PFSK-1 (cell line): ENCODE measurements at regions not wholly inside any gene's neighbourhood (a gene's known extent, or its start where the extent isn't known, plus 50 kb on each side); places are given as distances from the start of the nearest gene placed in this dataset.

Experiments
- FOXP2 ChIP-seq: optimal IDR thresholded peaks from 2 replicates; pipeline ENCODE3; 2011; ENCODE audit warnings: borderline replicate concordance, control low read depth, inconsistent platforms; ENCODE audit not compliant: insufficient read depth; ENCODE audit errors: extremely low read length, extremely low read depth
- POLR2AphosphoS5 ChIP-seq: IDR thresholded peaks from 2 replicates; pipeline ENCODE4 v1.6.1; 2012; ENCODE audit warnings: low read depth, mild to moderate bottlenecking, control low read depth, low read length, moderate library complexity
- SIN3A ChIP-seq: IDR thresholded peaks from 2 replicates; pipeline ENCODE4 v1.6.1; 2012; ENCODE audit warnings: mild to moderate bottlenecking, low read length, moderate library complexity, borderline replicate concordance; ENCODE audit not compliant: insufficient read depth
- TAF1 ChIP-seq: IDR thresholded peaks from 2 replicates; pipeline ENCODE4 v1.6.1; 2012; ENCODE audit warnings: low read length, control low read depth, borderline replicate concordance; ENCODE audit not compliant: insufficient read depth
- TF ChIP-seq, protein P1 (sequence below), 2 experiments: IDR thresholded peaks; 2 replicates each; pipeline versions ENCODE4 v1.6.1 to v1.8.0; 2011 to 2012; ENCODE audit warnings: low read depth in 2 of 2, low read length in 2 of 2, control low read depth in 1 of 2, inconsistent platforms in 1 of 2, mild to moderate bottlenecking in 1 of 2, moderate library complexity in 1 of 2; ENCODE audit not compliant: insufficient read depth in 1 of 2

DNA sequence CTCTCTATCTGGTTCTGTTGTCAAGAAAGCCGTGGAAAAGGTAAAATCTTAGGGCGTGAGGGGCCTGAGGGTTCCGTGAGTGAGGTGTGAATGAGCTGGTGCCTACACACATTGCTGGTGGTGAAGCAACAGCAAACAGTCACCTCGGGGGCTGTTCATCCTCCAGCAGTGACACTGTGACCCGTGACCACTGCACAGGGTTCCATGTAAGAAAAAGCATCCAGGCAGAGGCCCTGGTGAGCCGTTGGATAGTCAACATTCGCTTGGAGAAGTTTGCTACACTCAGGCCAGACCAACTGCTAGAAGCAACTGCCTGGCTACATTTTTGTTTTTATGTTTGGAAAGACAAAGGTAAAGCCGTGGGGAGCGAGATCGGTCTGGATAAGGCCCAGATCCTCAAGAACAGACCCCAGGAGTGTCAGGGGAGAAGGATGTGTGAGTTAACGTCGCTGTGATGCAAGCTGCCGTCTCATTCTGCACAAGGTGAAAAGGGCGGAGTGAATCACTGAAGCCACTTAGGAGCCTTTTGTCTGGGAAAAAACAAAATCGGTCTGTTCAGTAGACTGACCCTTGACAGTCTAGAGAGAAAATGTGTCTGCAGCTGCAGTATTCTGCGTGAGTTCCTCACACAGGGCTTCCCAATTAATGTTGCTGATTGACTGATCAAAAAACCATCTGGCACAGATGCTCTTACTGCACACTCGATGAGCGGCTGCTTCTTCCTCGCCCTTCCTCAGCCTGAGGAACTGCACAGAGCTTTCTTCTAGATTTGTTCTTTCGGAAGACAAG is 404.0 kb downstream of the SMOC2 start:
- TF ChIP-seq TAF1 (no peak), SIN3A (no peak), FOXP2 (no peak), POLR2AphosphoS5 (no peak)
- TF ChIP-seq, protein P1, sequence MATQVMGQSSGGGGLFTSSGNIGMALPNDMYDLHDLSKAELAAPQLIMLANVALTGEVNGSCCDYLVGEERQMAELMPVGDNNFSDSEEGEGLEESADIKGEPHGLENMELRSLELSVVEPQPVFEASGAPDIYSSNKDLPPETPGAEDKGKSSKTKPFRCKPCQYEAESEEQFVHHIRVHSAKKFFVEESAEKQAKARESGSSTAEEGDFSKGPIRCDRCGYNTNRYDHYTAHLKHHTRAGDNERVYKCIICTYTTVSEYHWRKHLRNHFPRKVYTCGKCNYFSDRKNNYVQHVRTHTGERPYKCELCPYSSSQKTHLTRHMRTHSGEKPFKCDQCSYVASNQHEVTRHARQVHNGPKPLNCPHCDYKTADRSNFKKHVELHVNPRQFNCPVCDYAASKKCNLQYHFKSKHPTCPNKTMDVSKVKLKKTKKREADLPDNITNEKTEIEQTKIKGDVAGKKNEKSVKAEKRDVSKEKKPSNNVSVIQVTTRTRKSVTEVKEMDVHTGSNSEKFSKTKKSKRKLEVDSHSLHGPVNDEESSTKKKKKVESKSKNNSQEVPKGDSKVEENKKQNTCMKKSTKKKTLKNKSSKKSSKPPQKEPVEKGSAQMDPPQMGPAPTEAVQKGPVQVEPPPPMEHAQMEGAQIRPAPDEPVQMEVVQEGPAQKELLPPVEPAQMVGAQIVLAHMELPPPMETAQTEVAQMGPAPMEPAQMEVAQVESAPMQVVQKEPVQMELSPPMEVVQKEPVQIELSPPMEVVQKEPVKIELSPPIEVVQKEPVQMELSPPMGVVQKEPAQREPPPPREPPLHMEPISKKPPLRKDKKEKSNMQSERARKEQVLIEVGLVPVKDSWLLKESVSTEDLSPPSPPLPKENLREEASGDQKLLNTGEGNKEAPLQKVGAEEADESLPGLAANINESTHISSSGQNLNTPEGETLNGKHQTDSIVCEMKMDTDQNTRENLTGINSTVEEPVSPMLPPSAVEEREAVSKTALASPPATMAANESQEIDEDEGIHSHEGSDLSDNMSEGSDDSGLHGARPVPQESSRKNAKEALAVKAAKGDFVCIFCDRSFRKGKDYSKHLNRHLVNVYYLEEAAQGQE (IDR thresholded peaks at IDR 0.05; ENCODE audit: insufficient read depth in 1 of 2, low read depth in 2 of 2, low read length in 2 of 2) = no peak

DNA sequence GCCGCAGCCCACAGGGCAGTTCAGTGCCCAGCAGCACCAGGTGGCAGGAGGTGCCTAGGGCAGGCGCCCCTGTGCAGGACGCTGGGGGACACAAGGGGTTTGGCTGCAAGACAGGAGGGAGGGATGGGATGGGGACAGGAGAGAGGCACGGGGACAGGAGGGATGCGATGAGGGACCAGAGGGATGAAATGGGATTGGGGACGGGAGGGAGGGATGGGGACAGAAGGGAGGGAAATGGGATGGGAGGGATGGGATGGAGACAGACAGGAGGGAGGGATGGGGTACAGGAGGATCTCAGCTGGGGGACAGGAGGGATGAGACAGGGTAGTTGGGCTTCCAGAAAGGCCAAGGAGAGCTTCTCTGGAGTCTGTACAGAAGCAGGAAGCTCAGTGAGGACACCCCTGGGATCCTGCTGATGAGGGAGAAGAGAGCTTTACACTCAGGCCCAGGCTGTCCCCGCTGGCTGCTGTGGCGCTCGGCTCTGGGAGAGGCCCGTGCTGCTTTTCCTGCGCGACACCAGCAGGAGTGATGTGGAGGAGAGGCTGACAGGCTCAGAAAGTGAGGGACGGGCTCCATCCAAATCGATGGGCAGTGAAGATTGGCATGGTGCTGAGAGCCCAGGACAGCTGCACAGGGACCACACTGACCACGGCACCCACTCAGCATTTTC is 400.8 kb downstream of the SMOC2 start:
- TF ChIP-seq SIN3A = no peak
- TF ChIP-seq TAF1 = no peak
- TF ChIP-seq, protein P1 (IDR thresholded peaks at IDR 0.05; ENCODE audit: insufficient read depth in 1 of 2, low read depth in 2 of 2, low read length in 2 of 2) = no peak
- no peak for TF ChIP-seq FOXP2

DNA sequence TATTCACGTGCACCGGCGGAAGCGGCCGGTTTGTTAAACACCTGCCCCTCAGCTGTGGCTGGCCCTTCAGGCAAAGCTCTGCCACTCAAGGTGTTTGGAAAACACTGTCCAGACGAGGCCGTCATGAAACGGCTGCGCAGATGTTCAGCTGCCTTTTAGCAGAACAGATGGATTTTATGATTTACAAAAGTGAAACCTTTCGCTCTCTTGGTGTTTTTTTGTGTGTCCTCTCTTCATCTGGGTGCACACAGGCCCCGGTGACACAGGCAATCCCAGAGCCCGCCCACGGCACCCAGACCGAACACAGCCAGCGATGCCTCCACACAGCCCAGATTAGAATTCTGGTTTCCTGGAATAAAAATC is 397.0 kb downstream of the SMOC2 start:
- no peak for TF ChIP-seq TAF1
- TF ChIP-seq FOXP2 = no peak
- TF ChIP-seq POLR2AphosphoS5 = no peak
- TF ChIP-seq SIN3A = no peak
- TF ChIP-seq, protein P1 (IDR thresholded peaks at IDR 0.05; ENCODE audit: insufficient read depth in 1 of 2, low read depth in 2 of 2, low read length in 2 of 2) = no peak

DNA sequence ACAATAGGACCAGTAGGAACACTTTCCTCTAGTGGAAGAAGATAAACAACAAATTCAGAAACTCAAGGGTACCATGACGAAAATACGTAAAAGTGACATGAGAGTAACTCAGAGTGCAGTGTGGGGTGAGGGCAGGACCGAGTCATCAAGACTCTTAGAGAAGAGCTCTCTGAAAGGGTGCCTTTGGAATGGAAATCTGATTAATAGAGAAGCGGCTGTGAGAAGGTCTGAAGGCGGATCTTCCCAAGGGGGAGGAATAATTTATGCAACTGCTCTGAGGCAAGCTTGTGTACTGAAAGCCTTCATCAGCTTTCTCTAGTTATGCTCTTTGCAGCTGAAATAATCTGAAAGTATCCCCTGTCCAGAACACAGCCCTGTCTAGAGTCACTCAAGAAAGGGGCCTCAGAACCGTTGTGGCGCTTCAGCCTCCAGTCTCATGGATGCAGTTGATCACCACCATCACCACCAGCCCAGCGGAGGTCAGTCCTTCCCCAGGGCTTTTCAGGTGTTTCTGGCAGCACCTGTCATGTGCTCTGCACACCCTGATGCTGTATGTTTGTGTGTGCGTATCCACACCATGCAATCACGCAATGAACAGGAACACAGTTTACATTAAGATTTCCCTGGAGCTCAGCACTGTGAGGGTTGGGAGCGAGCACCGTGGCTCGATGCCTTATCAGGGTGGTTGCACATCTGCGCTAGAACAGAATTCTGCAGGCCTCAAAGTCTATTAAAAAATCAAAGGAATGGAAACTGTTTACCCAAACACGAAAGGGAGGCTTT is 396.5 kb downstream of the SMOC2 start:
- no peak for TF ChIP-seq SIN3A
- no peak for TF ChIP-seq POLR2AphosphoS5
- TF ChIP-seq TAF1 = no peak
- no peak for TF ChIP-seq FOXP2
- TF ChIP-seq, protein P1 (IDR thresholded peaks at IDR 0.05; ENCODE audit: insufficient read depth in 1 of 2, low read depth in 2 of 2, low read length in 2 of 2) = no peak
